BJ (cell line): ENCODE measurements at regions not wholly inside any gene's neighbourhood (a gene's known extent, or its start where the extent isn't known, plus 50 kb on each side); places are given as distances from the start of the nearest gene placed in this dataset.
A peak's percentile ranks its signal among the peaks of the same experiment; 100 is the strongest.

ENCODE experiments used
- CTCF ChIA-PET: fragments of 350-600 bp; formaldehyde crosslinking; extraction: SDS; loops from one replicate; lab custom pipeline; 2021; ENCODE audit warnings: antibody characterized with exemption, inconsistent platforms; lab: Yijun Ruan, JAX
- POLR2A ChIA-PET: fragments of 300-600 bp; sonication (Branson Sonifier 250); formaldehyde crosslinking; extraction: SDS; loops from one replicate; lab custom pipeline; 2021; ENCODE audit warnings: antibody characterized with exemption; lab: Charles Lee
- DNase-seq: peaks from one replicate; pipeline ENCODE4 v3.0.0-alpha.2; 2011; ENCODE audit warnings: low read depth
- H3K27me3 ChIP-seq: 2 replicates; pipeline ENCODE4 v1.6.0; 2011; ENCODE audit warnings: low read length; ENCODE audit not compliant: control insufficient read depth, insufficient read depth
- H3K36me3 ChIP-seq: 2 replicates; pipeline ENCODE4 v1.5.1; 2011; ENCODE audit warnings: low read length; ENCODE audit not compliant: control insufficient read depth, insufficient read depth
- H3K4me3 ChIP-seq: 2 replicates; pipeline ENCODE4 v1.5.1; 2011; ENCODE audit warnings: low read depth, mild to moderate bottlenecking, control low read depth, low read length
- TF ChIP-seq, protein P1 (sequence below): IDR thresholded peaks from 2 replicates; pipeline ENCODE4 v1.5.1; 2011; ENCODE audit warnings: low read depth, mild to moderate bottlenecking, control low read depth, inconsistent platforms, low read length, moderate library complexity; ENCODE audit not compliant: insufficient read depth

DNA sequence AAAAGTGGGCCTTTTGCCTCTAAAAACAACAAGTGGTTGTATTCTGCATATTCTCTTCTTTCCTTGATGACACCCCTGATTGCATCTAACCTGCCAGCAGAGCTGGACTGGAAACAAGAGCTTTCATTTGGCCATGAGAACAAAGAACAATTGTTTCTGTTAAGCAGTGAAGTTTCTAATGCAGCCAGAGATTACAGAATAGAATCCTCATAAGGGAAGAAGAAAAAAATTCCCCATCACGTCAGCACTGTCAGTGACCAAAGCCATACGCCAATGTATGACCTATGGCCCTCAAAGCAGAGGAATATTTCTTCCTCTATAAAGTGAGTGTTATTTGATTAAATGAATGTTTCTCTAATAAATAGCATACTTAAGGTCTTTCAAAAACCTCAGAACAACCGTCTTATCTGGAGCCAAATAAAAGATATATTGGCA lies 529.1 kb upstream of the INTU start:
- no peak for DNase-seq
- no peaks in the 10 kb centered on the region for H3K36me3 ChIP-seq
- ChIA-PET POLR2A (no interaction called here), CTCF (no interaction called here)
- H3K27me3 ChIP-seq: no peaks in the 10 kb centered on the region
- TF ChIP-seq, protein P1, sequence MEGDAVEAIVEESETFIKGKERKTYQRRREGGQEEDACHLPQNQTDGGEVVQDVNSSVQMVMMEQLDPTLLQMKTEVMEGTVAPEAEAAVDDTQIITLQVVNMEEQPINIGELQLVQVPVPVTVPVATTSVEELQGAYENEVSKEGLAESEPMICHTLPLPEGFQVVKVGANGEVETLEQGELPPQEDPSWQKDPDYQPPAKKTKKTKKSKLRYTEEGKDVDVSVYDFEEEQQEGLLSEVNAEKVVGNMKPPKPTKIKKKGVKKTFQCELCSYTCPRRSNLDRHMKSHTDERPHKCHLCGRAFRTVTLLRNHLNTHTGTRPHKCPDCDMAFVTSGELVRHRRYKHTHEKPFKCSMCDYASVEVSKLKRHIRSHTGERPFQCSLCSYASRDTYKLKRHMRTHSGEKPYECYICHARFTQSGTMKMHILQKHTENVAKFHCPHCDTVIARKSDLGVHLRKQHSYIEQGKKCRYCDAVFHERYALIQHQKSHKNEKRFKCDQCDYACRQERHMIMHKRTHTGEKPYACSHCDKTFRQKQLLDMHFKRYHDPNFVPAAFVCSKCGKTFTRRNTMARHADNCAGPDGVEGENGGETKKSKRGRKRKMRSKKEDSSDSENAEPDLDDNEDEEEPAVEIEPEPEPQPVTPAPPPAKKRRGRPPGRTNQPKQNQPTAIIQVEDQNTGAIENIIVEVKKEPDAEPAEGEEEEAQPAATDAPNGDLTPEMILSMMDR: no peak
- no peak overlapping the region for H3K4me3 ChIP-seq

DNA sequence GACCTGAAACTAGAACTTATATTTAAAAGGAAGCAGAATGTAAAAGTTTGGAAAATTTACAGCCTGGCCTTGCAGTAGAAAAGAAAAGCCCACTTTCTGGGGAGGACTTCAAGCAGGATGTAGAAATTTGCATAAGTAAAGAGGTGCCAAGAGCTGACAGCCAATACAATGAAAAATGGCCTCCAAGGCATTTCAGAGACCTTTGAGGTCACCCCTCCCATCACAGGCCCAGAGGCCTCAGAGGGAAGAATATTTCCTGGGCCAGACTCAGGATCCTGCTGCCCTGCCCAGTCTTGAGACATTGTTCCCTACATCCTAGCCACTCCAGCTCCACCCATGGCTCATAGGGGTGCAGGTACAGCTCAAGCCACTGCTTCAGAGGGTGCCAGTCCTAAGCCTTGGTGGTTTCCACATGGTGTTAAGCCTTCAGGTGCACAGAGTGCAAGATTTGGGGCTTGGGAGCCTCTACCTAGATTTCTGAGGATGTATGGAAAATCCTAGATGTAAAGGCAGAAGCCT lies 518.9 kb upstream of the INTU start:
- ChIA-PET POLR2A (no interaction called here), CTCF (no interaction called here)
- Histone ChIP-seq H3K36me3 (no peaks in the 10 kb centered on the region), H3K27me3 (no peaks in the 10 kb centered on the region), H3K4me3 (no peak overlapping the region)
- no peak for DNase-seq
- TF ChIP-seq, protein P1: no peak

DNA sequence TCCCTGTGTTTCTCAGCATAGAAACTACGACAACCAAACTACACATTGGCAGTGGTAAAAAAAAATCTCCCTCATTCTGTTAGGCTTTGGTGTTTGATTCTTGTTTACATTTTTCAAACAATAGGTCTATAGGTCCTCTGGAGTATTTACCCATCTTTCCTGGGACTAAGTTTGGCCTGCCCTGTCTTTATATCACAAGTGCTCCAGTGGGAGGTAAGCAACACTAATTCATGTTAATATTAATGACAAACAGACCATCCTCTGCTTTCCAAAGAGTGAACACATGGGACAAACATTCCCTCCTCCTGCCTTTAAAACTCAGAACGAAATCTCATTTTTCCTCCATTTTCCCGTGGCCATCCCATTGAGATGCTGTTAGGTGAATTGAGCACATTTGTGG lies 514.1 kb upstream of the INTU start:
- TF ChIP-seq, protein P1: no peak
- no peak for DNase-seq
- ChIA-PET CTCF (no interaction called here), POLR2A (no interaction called here)
- Histone ChIP-seq H3K36me3 (no peaks in the 10 kb centered on the region), H3K4me3 (no peak overlapping the region), H3K27me3 (no peaks in the 10 kb centered on the region)

DNA sequence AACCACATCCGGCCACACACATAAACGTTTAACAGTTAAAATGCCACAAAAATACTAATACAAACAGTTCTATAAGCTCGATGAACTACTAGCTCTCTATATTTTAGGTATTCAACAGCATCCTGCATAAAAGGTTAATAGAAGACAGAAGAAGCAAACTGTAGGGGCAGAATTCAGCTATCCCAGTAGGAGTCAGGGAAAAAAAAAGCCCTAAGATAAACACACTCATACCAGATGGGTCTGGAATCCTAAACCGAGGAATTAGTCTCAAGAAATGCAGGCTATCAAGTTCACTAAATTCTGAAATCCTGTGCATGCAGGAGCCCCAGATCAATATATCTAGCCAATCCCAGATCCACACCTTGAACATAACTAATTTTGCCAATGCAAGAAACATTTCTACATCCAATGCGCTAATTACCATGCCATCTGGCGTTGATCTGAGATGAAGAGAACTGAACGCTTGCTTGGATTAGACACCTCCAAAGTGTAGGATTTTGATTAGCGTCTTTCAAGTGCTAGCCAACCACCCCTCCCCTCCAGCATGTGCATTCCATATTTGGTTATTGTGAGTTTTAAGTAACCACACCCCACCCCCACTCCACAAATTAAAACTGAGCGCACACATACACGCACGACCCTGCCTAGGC lies 512.2 kb upstream of the INTU start:
- POLR2A ChIA-PET: no interaction called here
- Histone ChIP-seq H3K27me3 (no peaks in the 10 kb centered on the region), H3K4me3 (no peak overlapping the region), H3K36me3 (no peaks in the 10 kb centered on the region)
- CTCF ChIA-PET: interaction anchor here (0.6 kb wide), 1 partner anchor 51 kb away, joined by 3 read pairs; no protein-coding TSS in a partner anchor
- TF ChIP-seq, protein P1: no peak
- no peak for DNase-seq

DNA sequence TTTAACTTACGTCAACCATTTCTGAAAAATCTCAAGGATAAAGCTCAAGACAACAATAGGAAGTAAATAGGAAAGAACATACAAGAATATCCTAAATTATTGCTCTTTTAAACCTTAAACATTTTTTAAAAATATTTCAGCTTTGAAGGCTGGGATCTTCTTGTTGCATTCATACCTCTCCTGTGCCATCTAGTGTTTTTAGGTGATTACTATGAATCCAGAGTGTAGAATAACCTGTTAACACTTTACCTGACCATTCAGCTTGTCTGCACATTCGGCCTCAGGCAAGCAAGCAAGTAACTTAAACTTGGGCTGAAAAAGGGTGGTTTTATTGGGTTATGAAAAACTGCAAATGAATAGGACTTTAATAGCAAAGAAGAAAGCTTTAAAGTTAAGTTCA lies 507.8 kb upstream of the INTU start:
- POLR2A ChIA-PET: no interaction called here
- Histone ChIP-seq H3K36me3 (no peaks in the 10 kb centered on the region), H3K27me3 (no peaks in the 10 kb centered on the region), H3K4me3 (no peak overlapping the region)
- CTCF ChIA-PET: interaction anchor here (0.6 to 1.6 kb wide), 5 partner anchors 12 to 360 kb away, joined by 3 to 7 read pairs (median 3); no protein-coding TSS in a partner anchor
- TF ChIP-seq, protein P1: peak; percentile 29; the same call in 1 of the 2 replicates
- DNase-seq: no peak
